GM12891 (cell line): ENCODE measurements at regions not wholly inside any gene's neighbourhood (a gene's known extent, or its start where the extent isn't known, plus 50 kb on each side); places are given as distances from the start of the nearest gene placed in this dataset.

Experiments
- PAX5 ChIP-seq: IDR thresholded peaks from 2 replicates; pipeline ENCODE4 v1.6.1; 2011; ENCODE audit warnings: low read length, moderate library complexity, mild to moderate bottlenecking; ENCODE audit not compliant: insufficient read depth, severe bottlenecking
- POLR2A ChIP-seq: IDR thresholded peaks from 2 replicates; pipeline ENCODE4 v1.6.1; 2011; ENCODE audit warnings: low read depth, low read length, control low read depth
- POLR2AphosphoS5 ChIP-seq: IDR thresholded peaks from 2 replicates; pipeline ENCODE4 v1.6.1; 2011; ENCODE audit warnings: low read depth, low read length, control low read depth
- POU2F2 ChIP-seq: IDR thresholded peaks from 2 replicates; pipeline ENCODE4 v1.6.1; 2011; ENCODE audit warnings: low read depth, mild to moderate bottlenecking, control low read depth, low read length, moderate library complexity
- SPI1 ChIP-seq: IDR thresholded peaks from 2 replicates; pipeline ENCODE4 v1.6.1; 2011; ENCODE audit warnings: low read depth, low read length, control low read depth
- TAF1 ChIP-seq: IDR thresholded peaks from 2 replicates; pipeline ENCODE4 v1.6.1; 2011; ENCODE audit warnings: low read depth, low read length, control low read depth

GRCh38 chr11:80819271-80819670 lies 1378.4 kb upstream of the TENM4 start:
- TF ChIP-seq POLR2A (no peak), POLR2AphosphoS5 (no peak), TAF1 (no peak), SPI1 (no peak), POU2F2 (no peak), PAX5 (no peak)
